GM12878 (cell line): ENCODE measurements at regions not wholly inside any gene's neighbourhood (a gene's known extent, or its start where the extent isn't known, plus 50 kb on each side); places are given as distances from the start of the nearest gene placed in this dataset.

ENCODE experiments used
- ATAC-seq: fragments of 200-7000 bp; cut with Tn5 transposase; 3 replicates; pipeline ENCODE4 v1.9.1; 2020; ENCODE audit warnings: mild to moderate bottlenecking, moderate library complexity
- BruUV-seq: library from RNA; stranded (reverse); fragments of 400-500 nt; replicated peaks from 2 replicates; lab custom pipeline; 2021; lab: Mats Ljungman, UMichigan
- CTCF ChIA-PET: fragments of 300-600 bp; sonication (Branson Sonifier 250); formaldehyde crosslinking; extraction: SDS; loops from one replicate; lab custom pipeline; 2021; ENCODE audit warnings: inconsistent platforms; lab: Yijun Ruan, JAX
- POLR2A ChIA-PET: fragments of 350-600 bp; formaldehyde crosslinking; extraction: SDS; loops from one replicate; lab custom pipeline; 2021; ENCODE audit warnings: inconsistent platforms; lab: Charles Lee
- RAD21 ChIA-PET: fragments of 300-600 bp; sonication (Branson Sonifier 250); formaldehyde crosslinking; loops from one replicate; lab custom pipeline; 2023; ENCODE audit warnings: antibody characterized with exemption; ENCODE audit not compliant: unreplicated experiment; lab: Charles Lee
- SMC1A ChIA-PET: fragments of 300-600 bp; sonication (Branson Sonifier 250); formaldehyde crosslinking; loops from one replicate; lab custom pipeline; 2023; ENCODE audit not compliant: unreplicated experiment, uncharacterized antibody; lab: Charles Lee
- DNase-seq: peaks from one replicate; pipeline ENCODE4 v3.0.0-alpha.2; 2011; ENCODE audit warnings: low read depth, low spot score
- FAIRE-seq: peaks from 3 replicates; lab custom pipeline; 2011; peaks lifted over from hg19 to GRCh38; lab: Jason Lieb, UNC
- H2AFZ ChIP-seq: 2 replicates; pipeline ENCODE4 v1.6.0; 2011; ENCODE audit warnings: low read depth, low read length, control low read depth; ENCODE audit not compliant: control insufficient read depth
- H3K27ac ChIP-seq: 2 replicates; pipeline ENCODE4 v1.5.1; 2011; ENCODE audit warnings: control low read depth; ENCODE audit not compliant: control insufficient read depth, insufficient read depth
- H3K27me3 ChIP-seq, 2 experiments: replicated peaks in 1 of 2; 2 replicates each; pipeline versions ENCODE4 v1.6.0 to v1.6.1; 2011; ENCODE audit warnings: low read length in 1 of 2; ENCODE audit not compliant: control insufficient read depth in 2 of 2, insufficient read depth in 2 of 2
- H3K36me3 ChIP-seq, 2 experiments: 2 replicates each; pipeline ENCODE4 v1.5.1; 2011; ENCODE audit warnings: low read length in 1 of 2; ENCODE audit not compliant: control insufficient read depth in 2 of 2, insufficient read depth in 2 of 2
- H3K4me1 ChIP-seq: 2 replicates; pipeline ENCODE4 v1.6.1; 2011; ENCODE audit warnings: mild to moderate bottlenecking, low read length, moderate library complexity, mixed read lengths; ENCODE audit not compliant: control insufficient read depth, insufficient read depth
- H3K4me2 ChIP-seq: 2 replicates; pipeline ENCODE4 v1.6.0; 2011; ENCODE audit warnings: control low read depth; ENCODE audit not compliant: control insufficient read depth, insufficient read depth
- H3K4me3 ChIP-seq: fragments of 200-600 bp; sonication (generic); 2 replicates; pipeline ENCODE4 v1.5.1; 2016
- H3K79me2 ChIP-seq: 2 replicates; pipeline ENCODE4 v1.6.0; 2011; ENCODE audit warnings: low read length; ENCODE audit not compliant: control insufficient read depth, insufficient read depth
- H3K9ac ChIP-seq: 2 replicates; pipeline ENCODE4 v1.8.0; 2011; ENCODE audit warnings: low read length, control low read depth, mixed read lengths; ENCODE audit not compliant: control insufficient read depth, insufficient read depth
- H3K9me3 ChIP-seq: replicated peaks from 3 replicates; pipeline ENCODE4 v1.5.1; 2011; ENCODE audit warnings: mild to moderate bottlenecking, low read length; ENCODE audit not compliant: control insufficient read depth, insufficient read depth
- H4K20me1 ChIP-seq: 2 replicates; pipeline ENCODE4 v1.6.0; 2011; ENCODE audit not compliant: control insufficient read depth, insufficient read depth
- ASH2L ChIP-seq: fragments of 300-600, 200-600 bp; sonication (generic); IDR thresholded peaks from 2 replicates; pipeline ENCODE4 v1.6.1; 2017; ENCODE audit warnings: low read depth, mild to moderate bottlenecking, borderline replicate concordance
- CBFB ChIP-seq: IDR thresholded peaks from 2 replicates; pipeline ENCODE4 v1.6.1; 2016; ENCODE audit warnings: antibody characterized with exemption, low read depth
- FOXM1 ChIP-seq: IDR thresholded peaks from 2 replicates; pipeline ENCODE4 v1.6.1; 2012; ENCODE audit warnings: low read depth, mild to moderate bottlenecking, inconsistent platforms, low read length, moderate library complexity
- GABPA ChIP-seq: IDR thresholded peaks from 2 replicates; pipeline ENCODE4 v1.6.1; 2014; ENCODE audit warnings: antibody characterized with exemption, low read depth, mild to moderate bottlenecking, inconsistent platforms
- HCFC1 ChIP-seq: fragments of 150-350 bp; IDR thresholded peaks from 2 replicates; pipeline ENCODE4 v1.6.1; 2014; ENCODE audit warnings: low read length
- MYB ChIP-seq: fragments of 150-350 bp; IDR thresholded peaks from 2 replicates; pipeline ENCODE4 v1.6.1; 2014; ENCODE audit warnings: mild to moderate bottlenecking, low read depth, low read length, borderline replicate concordance
- RAD21 ChIP-seq: IDR thresholded peaks from 2 replicates; pipeline ENCODE4 v1.6.1; 2011; ENCODE audit warnings: mild to moderate bottlenecking, low read depth, low read length, moderate library complexity; ENCODE audit not compliant: insufficient read depth
- RB1 ChIP-seq: fragments of 450-650 bp; formaldehyde crosslinking; IDR thresholded peaks from 2 replicates; pipeline ENCODE4 v1.6.1; 2017; ENCODE audit warnings: mild to moderate bottlenecking, borderline replicate concordance
- SREBF2 ChIP-seq: IDR thresholded peaks from 2 replicates; pipeline ENCODE4 v1.6.1; 2012; ENCODE audit warnings: mild to moderate bottlenecking, low read length
- YY1 ChIP-seq: IDR thresholded peaks from 2 replicates; pipeline ENCODE4 v1.6.1; 2011; ENCODE audit warnings: low read depth, mild to moderate bottlenecking, low read length
- ZBED1 ChIP-seq: IDR thresholded peaks from 2 replicates; pipeline ENCODE4 v1.6.1; 2016; ENCODE audit warnings: borderline replicate concordance
- WGBS: methylation state at CpG from one replicate; pipeline ENCODE4 v1.1.6; 2016; ENCODE audit warnings: low lambda C conversion rate; ENCODE audit not compliant: insufficient replicate concordance, insufficient coverage; ENCODE audit errors: missing lambda C conversion rate; 5-methylcytosine and 5-hydroxymethylcytosine counted together
- in situ Hi-C: fragments of 300-500 bp; cut with MboI; formaldehyde crosslinking; loops from 9 replicates; pipeline ENCODE4 v1.14.3; 2018; ENCODE audit warnings: mixed read lengths
- intact Hi-C: fragments of 100-400 bp; cut with micrococcal nuclease; formaldehyde crosslinking; loops from one replicate; pipeline ENCODE4 v1.14.2; 2022; ENCODE audit not compliant: unreplicated experiment
- TF ChIP-seq, protein P1 (sequence below): fragments of 450-650 bp; IDR thresholded peaks from 2 replicates; pipeline ENCODE4 v1.6.1; 2017; ENCODE audit warnings: mild to moderate bottlenecking
- TF ChIP-seq, protein P2 (sequence below): fragments of 450-650 bp; IDR thresholded peaks from 2 replicates; pipeline ENCODE4 v1.6.1; 2016; ENCODE audit warnings: mild to moderate bottlenecking
- TF ChIP-seq, protein P3 (sequence below): fragments of 450-650 bp; formaldehyde crosslinking; IDR thresholded peaks from 2 replicates; pipeline ENCODE4 v1.4.0; 2022; ENCODE audit warnings: mild to moderate bottlenecking, moderate library complexity
- TF ChIP-seq, protein P4 (sequence below): IDR thresholded peaks from 2 replicates; pipeline ENCODE4 v1.6.1; 2012; ENCODE audit warnings: low read length, inconsistent platforms
- TF ChIP-seq, protein P5 (sequence below): fragments of 450-650 bp; IDR thresholded peaks from 2 replicates; pipeline ENCODE4 v1.6.1; 2016; ENCODE audit warnings: mild to moderate bottlenecking

DNA sequence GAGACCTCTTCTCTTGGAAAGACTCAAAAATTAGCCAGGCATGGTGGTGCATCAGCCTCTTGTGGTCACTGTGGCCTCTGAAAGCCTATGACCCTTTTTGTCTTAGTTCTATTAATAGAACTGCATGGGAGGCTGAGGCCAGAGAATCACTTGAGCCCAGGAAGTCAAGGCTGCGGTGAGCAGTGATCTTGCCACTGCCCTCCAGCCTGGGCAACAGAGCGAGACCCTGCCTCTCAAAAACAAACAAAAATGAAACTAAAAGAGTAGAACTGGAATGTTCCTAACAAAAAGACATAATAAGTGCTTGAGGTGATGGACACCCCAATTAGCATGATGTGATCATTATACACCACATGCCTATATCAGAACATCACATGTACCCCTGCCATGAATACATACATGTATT is 197.0 kb upstream of the EEA1 start:
- no peaks in the 10 kb centered on the region for H3K79me2 ChIP-seq
- peaks cover 18% of the 10 kb centered on the region for H3K4me1 ChIP-seq
- FAIRE-seq (no peak), ATAC-seq (peak; percentile 80), DNase-seq (no peak)
- RAD21 ChIA-PET = interaction anchor here (0.9 kb wide), 1 partner anchor 10 kb away, joined by 3 read pairs; no protein-coding TSS in a partner anchor
- in situ Hi-C loops (no loop called here), intact Hi-C loops (no loop called here)
- BruUV-seq = no TSS peak
- H4K20me1 ChIP-seq = no peaks in the 10 kb centered on the region
- SMC1A ChIA-PET = interaction anchor here (1.0 to 4.0 kb wide), 5 partner anchors 10 to 288 kb away, joined by 3 to 20 read pairs (median 4); no protein-coding TSS in a partner anchor
- H3K9me3 ChIP-seq = no peaks in the 10 kb centered on the region; the same call in 2 of the 3 replicates
- H3K27ac ChIP-seq = no peak overlapping the region
- no peak overlapping the region for H3K4me2 ChIP-seq
- POLR2A ChIA-PET = interaction anchor here (0.9 kb wide), 1 partner anchor 12 kb away, joined by 3 read pairs; no protein-coding TSS in a partner anchor
- CTCF ChIA-PET = interaction anchor here (0.7 to 1.2 kb wide), 4 partner anchors 10 to 18 kb away, joined by 3 to 5 read pairs (median 3); no protein-coding TSS in a partner anchor
- no peak overlapping the region for H2AFZ ChIP-seq
- H3K27me3 ChIP-seq = no peaks in the 10 kb centered on the region
- H3K36me3 ChIP-seq = no peaks in the 10 kb centered on the region
- H3K9ac ChIP-seq = no peak overlapping the region
- WGBS = 29% methylated on average over 2 of the region's 2 CpGs
- H3K4me3 ChIP-seq = no peak overlapping the region
- no peak for TF ChIP-seq RB1
- TF ChIP-seq, protein P1, sequence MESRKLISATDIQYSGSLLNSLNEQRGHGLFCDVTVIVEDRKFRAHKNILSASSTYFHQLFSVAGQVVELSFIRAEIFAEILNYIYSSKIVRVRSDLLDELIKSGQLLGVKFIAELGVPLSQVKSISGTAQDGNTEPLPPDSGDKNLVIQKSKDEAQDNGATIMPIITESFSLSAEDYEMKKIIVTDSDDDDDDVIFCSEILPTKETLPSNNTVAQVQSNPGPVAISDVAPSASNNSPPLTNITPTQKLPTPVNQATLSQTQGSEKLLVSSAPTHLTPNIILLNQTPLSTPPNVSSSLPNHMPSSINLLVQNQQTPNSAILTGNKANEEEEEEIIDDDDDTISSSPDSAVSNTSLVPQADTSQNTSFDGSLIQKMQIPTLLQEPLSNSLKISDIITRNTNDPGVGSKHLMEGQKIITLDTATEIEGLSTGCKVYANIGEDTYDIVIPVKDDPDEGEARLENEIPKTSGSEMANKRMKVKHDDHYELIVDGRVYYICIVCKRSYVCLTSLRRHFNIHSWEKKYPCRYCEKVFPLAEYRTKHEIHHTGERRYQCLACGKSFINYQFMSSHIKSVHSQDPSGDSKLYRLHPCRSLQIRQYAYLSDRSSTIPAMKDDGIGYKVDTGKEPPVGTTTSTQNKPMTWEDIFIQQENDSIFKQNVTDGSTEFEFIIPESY = no peak
- TF ChIP-seq CBFB = peak; percentile 66; the same call in 1 of the 2 replicates
- TF ChIP-seq, protein P2, sequence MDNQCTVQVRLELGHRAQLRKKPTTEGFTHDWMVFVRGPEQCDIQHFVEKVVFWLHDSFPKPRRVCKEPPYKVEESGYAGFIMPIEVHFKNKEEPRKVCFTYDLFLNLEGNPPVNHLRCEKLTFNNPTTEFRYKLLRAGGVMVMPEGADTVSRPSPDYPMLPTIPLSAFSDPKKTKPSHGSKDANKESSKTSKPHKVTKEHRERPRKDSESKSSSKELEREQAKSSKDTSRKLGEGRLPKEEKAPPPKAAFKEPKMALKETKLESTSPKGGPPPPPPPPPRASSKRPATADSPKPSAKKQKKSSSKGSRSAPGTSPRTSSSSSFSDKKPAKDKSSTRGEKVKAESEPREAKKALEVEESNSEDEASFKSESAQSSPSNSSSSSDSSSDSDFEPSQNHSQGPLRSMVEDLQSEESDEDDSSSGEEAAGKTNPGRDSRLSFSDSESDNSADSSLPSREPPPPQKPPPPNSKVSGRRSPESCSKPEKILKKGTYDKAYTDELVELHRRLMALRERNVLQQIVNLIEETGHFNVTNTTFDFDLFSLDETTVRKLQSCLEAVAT = no peak
- TF ChIP-seq, protein P3, sequence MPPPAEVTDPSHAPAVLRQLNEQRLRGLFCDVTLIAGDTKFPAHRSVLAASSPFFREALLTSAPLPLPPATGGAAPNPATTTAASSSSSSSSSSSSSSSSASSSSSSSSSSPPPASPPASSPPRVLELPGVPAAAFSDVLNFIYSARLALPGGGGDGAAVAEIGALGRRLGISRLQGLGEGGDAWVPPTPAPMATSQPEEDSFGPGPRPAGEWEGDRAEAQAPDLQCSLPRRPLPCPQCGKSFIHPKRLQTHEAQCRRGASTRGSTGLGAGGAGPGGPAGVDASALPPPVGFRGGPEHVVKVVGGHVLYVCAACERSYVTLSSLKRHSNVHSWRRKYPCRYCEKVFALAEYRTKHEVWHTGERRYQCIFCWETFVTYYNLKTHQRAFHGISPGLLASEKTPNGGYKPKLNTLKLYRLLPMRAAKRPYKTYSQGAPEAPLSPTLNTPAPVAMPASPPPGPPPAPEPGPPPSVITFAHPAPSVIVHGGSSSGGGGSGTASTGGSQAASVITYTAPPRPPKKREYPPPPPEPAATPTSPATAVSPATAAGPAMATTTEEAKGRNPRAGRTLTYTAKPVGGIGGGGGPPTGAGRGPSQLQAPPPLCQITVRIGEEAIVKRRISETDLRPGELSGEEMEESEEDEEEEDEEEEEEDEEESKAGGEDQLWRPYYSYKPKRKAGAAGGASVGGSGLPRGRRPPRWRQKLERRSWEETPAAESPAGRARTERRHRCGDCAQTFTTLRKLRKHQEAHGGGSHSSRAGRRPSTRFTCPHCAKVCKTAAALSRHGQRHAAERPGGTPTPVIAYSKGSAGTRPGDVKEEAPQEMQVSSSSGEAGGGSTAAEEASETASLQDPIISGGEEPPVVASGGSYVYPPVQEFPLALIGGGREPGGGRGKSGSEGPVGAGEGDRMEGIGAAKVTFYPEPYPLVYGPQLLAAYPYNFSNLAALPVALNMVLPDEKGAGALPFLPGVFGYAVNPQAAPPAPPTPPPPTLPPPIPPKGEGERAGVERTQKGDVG (CRISPR knock-in tag) = no peak
- no peak for TF ChIP-seq ASH2L
- no peak for TF ChIP-seq ZBED1
- TF ChIP-seq FOXM1 = peak; percentile 60; the same call in 1 of the 2 replicates
- no peak for TF ChIP-seq SREBF2
- TF ChIP-seq RAD21 = 0 out of 2 replicates have a peak, but pooled peaks have one; percentile 7
- 0 out of 2 replicates have a peak, but pooled peaks have one; percentile 20 for TF ChIP-seq GABPA
- TF ChIP-seq YY1 = peak; percentile 11; the same call in 1 of the 2 replicates
- TF ChIP-seq HCFC1 = no peak
- TF ChIP-seq MYB = no peak
- TF ChIP-seq, protein P4, sequence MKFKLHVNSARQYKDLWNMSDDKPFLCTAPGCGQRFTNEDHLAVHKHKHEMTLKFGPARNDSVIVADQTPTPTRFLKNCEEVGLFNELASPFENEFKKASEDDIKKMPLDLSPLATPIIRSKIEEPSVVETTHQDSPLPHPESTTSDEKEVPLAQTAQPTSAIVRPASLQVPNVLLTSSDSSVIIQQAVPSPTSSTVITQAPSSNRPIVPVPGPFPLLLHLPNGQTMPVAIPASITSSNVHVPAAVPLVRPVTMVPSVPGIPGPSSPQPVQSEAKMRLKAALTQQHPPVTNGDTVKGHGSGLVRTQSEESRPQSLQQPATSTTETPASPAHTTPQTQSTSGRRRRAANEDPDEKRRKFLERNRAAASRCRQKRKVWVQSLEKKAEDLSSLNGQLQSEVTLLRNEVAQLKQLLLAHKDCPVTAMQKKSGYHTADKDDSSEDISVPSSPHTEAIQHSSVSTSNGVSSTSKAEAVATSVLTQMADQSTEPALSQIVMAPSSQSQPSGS = peak; percentile 70; the same call in 1 of the 2 replicates
- TF ChIP-seq, protein P5, sequence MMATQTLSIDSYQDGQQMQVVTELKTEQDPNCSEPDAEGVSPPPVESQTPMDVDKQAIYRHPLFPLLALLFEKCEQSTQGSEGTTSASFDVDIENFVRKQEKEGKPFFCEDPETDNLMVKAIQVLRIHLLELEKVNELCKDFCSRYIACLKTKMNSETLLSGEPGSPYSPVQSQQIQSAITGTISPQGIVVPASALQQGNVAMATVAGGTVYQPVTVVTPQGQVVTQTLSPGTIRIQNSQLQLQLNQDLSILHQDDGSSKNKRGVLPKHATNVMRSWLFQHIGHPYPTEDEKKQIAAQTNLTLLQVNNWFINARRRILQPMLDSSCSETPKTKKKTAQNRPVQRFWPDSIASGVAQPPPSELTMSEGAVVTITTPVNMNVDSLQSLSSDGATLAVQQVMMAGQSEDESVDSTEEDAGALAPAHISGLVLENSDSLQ = peak; percentile 79
